Inferior parietal cortex (tissue), 1 donor: ENCODE measurements at regions not wholly inside any gene's neighbourhood (a gene's known extent, or its start where the extent isn't known, plus 50 kb on each side); places are given as distances from the start of the nearest gene placed in this dataset.

Experiments used
- DNase-seq: peaks from one replicate; pipeline ENCODE4 v3.0.0-alpha.2; 2016; ENCODE audit errors: extremely low spot score

- no peak for DNase-seq
These were observed 214.2 kb upstream of the ZNF462 start for GRCh38 chr9:106648799-106649198.

- no peak for DNase-seq
These were observed 213.3 kb upstream of the ZNF462 start for GRCh38 chr9:106649664-106650063.

GRCh38 chr9:106653213-106653612, 209.8 kb upstream of the ZNF462 start:
- DNase-seq, result no peak

GRCh38 chr9:106655966-106656365, 207.0 kb upstream of the ZNF462 start:
- DNase-seq, result no peak

GRCh38 chr9:106657926-106658325, 205.0 kb upstream of the ZNF462 start:
- DNase-seq, result no peak

GRCh38 chr9:106668534-106668933, 194.4 kb upstream of the ZNF462 start:
- DNase-seq, result no peak

- DNase-seq, result no peak
These were observed 193.1 kb upstream of the ZNF462 start for GRCh38 chr9:106669835-106670234.

GRCh38 chr9:106670418-106670817, 192.5 kb upstream of the ZNF462 start:
- DNase-seq, result no peak

GRCh38 chr9:106675780-106676179, 187.2 kb upstream of the ZNF462 start:
- DNase-seq, result no peak

GRCh38 chr9:106677374-106677773, 185.6 kb upstream of the ZNF462 start:
- no peak for DNase-seq

GRCh38 chr9:106677830-106678229, 185.1 kb upstream of the ZNF462 start:
- DNase-seq, result no peak

GRCh38 chr9:106678273-106678672, 184.7 kb upstream of the ZNF462 start:
- DNase-seq, result no peak

GRCh38 chr9:106682420-106682819, 180.5 kb upstream of the ZNF462 start:
- DNase-seq, result no peak

- DNase-seq, result no peak
These were observed 179.5 kb upstream of the ZNF462 start for GRCh38 chr9:106683454-106683853.

- DNase-seq, result no peak
These were observed 177.8 kb upstream of the ZNF462 start for GRCh38 chr9:106684940-106685695.

GRCh38 chr9:106689089-106689488, 173.9 kb upstream of the ZNF462 start:
- DNase-seq, result no peak

GRCh38 chr9:106691627-106692026, 171.3 kb upstream of the ZNF462 start:
- DNase-seq, result no peak

- DNase-seq, result no peak
These were observed 169.4 kb upstream of the ZNF462 start for GRCh38 chr9:106693558-106693957.

- no peak for DNase-seq
These were observed 166.2 kb upstream of the ZNF462 start for GRCh38 chr9:106696804-106697203.

- no peak for DNase-seq
These were observed 165.6 kb upstream of the ZNF462 start for GRCh38 chr9:106697390-106697749.

GRCh38 chr9:106697750-106698502, 165.0 kb upstream of the ZNF462 start:
- peak; percentile 29 for DNase-seq

- DNase-seq, result no peak
These were observed 162.3 kb upstream of the ZNF462 start for GRCh38 chr9:106700676-106701075.

- no peak for DNase-seq
These were observed 161.4 kb upstream of the ZNF462 start for GRCh38 chr9:106701611-106702010.
